NCI-H2107 treated with DMSO at 0.1 percent for 48 hours (cell line): ENCODE measurements at regions not wholly inside any gene's neighbourhood (a gene's known extent, or its start where the extent isn't known, plus 50 kb on each side); places are given as distances from the start of the nearest gene placed in this dataset.

Source experiments
- DNase-seq: peaks from one replicate; lab custom pipeline; 2025; ENCODE audit not compliant: unreplicated experiment; lab: John Stamatoyannopoulos, UW

GRCh38 chr20:60497298-60498035 is 539.2 kb downstream of the CDH26 start:
- DNase-seq, result no peak

GRCh38 chr20:60500038-60500701 is 541.9 kb downstream of the CDH26 start:
- no peak for DNase-seq

DNA sequence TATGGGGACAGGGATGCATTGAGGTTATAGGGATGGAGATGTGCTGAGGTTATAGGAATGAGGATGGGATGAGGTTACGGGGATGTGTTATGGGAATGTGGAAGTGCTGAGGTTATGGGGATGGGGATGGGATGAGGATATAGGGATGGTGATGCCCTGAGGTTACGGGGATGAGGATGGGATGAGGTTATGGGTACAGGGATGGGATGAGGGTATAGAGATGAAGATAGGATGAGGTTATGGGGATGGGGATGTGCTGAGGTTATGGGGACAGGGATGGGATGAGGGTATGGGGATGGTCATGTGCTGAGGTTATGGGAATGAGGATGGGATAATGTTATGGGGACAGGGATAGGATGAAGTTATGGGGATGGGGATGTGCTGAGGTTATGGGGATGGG is 542.8 kb downstream of the CDH26 start:
- DNase-seq, result no peak

DNA sequence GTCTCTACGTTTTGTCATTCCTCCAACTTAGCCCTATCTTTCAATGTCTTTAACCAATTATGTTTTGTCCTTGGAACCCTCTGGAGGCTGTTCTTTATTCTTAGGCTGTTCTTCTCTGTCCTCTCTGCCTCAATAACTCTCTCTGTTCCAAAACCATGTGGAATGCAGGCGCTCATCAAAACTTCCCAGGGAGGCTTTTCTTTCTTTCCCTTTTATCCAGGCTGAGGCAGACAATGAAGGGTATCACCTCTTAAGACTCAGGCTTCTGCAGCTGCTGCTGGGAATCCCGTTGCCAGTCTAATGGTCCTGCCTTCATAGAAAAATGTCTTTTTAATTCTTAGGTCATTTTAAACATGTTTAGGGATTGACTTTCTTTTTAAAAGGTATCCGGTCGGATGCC is 544.7 kb downstream of the CDH26 start:
- no peak for DNase-seq

GRCh38 chr20:60505423-60505822 is 547.2 kb downstream of the CDH26 start:
- DNase-seq, result no peak

DNA sequence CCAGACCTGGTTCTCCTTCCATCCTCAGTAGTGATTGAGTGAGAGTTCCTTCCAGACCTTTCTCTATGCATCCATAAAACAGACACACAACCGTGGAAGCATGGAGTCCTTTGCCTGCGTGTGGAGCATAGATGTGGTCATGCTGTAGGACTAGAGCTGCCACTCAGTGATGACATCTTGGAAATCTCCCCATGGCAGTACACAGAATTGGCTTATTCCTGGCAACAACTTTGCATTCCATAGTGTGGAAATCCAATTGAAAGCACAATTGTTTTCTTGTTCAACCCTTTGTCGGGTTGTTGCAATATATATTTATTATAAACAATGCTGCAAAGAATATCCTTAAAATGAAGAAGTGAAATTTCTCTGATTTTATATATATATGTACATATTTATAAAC is 547.8 kb downstream of the CDH26 start:
- no peak for DNase-seq

- DNase-seq, result no peak
These were observed 549.0 kb downstream of the CDH26 start for GRCh38 chr20:60507087-60507694.

DNA sequence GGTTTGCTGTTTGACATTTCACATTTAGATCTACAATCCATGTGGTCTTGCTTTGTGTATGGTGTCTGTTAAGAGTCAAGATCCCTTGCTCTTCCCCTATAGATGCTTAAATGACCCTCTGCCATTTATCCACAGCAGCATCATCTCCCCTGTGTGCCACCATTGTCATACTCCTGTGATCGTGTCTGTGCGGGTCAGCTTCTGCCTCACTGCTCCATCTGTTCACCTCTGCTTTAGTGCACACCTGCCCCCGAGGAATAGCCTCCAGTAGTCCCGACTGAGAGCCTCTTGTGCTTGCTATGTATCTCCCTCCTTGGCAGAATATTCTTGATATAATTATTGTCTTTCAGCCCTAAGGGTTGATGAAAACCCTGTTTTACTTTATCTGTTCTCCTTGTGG is 551.2 kb downstream of the CDH26 start:
- no peak for DNase-seq

DNA sequence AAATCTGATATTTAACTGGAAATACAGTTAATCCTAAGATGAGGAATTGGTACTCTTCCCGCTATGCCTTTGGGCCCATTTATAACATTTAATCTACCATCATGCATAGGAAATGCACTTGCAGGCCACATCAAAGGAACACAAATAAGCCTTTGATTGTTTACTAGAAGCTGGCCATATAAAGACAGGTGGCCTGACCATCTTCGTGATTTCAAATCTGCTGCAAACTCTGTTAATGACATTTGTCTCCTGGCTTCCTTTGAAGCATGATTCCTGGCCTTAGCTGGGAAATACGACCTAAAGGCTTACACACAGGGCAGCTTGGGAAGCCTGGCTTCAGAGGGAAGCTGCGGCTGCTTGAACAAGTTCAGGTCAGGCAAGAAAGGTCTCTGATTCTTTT is 552.1 kb downstream of the CDH26 start:
- no peak for DNase-seq

DNA sequence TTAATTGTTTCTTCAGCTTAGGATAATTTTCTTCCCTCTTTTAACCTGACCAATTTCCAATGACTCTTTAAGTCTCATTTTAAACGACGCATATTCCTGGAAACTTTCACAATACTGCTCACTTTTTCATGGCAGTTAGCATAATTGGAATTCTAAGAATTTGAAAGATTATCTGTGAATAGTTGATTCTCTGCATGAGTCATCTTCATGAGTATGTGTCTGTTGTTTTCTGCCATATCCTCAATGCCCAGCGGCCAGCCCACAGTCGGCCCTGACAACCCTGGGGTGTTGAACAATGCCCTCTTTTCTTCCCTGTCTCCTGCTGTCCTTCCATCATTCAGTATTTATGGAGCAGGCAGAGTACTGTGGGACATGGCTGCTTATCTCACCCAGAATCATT is 554.2 kb downstream of the CDH26 start:
- no peak for DNase-seq

GRCh38 chr20:60513141-60513540 is 554.9 kb downstream of the CDH26 start:
- DNase-seq, result no peak

DNA sequence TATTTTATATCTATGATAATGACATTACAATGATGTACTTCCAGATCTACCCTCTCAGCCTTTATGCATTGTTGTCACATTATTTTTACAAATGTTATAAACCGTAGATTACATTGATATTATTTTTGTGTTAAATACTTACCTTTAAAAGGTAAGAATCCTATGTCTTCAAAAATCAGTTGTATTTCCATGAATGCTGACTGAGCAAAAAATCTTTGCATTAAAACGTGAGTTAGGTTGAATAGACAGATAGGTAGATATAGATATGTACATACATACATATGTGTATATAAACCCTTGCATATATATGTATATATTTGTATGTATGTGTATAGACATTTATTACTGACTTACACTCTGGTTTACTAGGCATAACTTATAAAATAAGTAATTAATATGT is 558.2 kb downstream of the CDH26 start:
- DNase-seq, result no peak

DNA sequence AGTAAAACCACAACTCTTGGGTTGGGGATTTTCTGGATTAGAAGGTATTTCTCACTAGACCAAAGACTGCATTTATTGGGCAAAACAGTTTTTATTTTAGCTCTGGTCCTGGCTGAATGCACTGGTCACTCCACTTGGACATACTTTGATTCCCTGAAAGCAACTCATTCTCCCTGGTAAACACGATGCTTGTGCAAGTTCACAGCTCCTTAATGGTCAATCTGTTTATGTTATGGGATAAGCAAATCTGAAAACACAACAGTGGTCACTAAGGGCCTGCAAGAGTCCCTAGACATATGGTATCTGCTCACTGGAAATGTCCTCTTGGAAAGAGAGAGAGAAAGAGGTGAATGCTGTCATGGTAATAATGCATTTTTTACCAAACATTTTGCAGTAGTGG is 559.8 kb downstream of the CDH26 start:
- DNase-seq, result no peak

DNA sequence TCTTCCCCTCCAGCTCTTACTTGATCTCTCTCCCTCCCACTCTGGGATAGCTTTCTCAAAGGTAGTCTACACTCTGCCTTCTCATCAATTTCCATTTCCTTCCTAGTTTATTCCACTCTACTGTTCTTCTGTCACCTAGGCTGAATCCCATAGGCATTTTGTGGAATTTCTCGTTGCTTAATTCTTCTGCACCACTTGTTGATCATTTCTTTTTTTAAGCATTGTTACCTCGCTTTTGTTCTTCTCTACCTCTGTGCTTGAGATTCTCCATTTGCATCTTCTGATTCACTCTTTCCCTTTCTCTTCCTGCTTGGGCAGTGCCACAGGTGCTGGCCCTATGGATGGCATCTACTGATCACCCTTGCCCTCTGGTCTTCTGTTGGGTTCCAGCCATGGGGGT is 567.2 kb downstream of the CDH26 start:
- no peak for DNase-seq

DNA sequence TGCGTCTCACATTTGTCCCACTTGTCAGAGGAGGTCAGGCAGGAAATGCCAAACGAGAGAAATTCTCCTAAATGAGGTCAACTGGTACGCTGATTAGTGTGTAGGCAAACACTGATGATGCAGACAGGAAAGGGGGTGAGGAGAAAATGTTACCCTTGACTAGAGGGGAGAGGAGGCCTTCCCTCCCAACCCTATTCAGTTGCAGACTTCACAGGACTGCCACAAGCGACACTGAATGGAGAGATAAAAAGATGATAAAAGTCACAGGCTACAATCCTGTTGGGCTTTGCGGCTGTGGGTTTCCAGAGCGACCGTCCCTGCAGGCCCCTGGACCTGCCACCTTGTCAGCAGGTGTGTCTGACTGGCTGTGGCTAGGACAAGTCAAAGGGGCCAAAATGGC is 569.4 kb downstream of the CDH26 start:
- DNase-seq, result no peak

GRCh38 chr20:60528141-60528540 is 569.9 kb downstream of the CDH26 start:
- no peak for DNase-seq

DNA sequence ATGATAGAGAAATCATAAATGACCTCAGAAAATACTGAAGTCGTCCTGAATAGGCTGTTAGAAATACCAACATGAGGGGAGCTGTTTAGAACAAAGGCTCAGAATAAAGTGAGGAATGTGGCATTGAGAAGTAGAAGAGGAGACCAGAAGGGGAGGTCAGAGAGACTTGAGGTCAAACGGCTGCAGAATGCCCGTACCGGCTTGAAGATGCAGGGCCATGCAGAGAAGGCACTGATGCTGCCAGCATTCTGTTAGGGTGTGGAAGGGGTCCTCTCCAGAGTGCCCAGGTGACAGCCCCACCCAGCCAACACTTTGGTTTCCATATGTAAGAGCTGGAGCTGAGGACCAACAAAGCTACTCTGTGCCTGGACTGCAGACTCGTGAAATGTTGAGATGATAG is 570.9 kb downstream of the CDH26 start:
- DNase-seq, result no peak

GRCh38 chr20:60535211-60535610 is 577.0 kb downstream of the CDH26 start:
- no peak for DNase-seq

GRCh38 chr20:60540591-60540990 is 582.4 kb downstream of the CDH26 start:
- DNase-seq, result no peak

DNA sequence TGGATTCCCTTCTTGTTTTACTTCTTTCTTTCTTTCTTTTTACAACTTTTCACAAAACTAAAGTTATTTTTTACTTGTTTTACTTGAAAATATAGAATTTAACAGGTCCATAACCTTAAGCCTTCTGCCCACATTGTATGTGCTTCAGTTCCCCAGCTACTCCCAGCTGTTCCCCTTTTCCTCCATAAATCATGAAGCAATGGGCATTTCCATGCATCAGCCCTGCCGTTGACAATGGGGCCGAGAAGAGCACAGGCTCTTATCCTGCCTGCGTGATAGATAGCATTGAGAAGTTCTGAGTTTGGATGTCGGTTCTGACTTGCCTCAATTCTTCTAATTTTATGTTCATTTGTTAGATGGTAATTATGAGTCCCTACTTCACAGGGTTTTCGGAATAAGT is 583.8 kb downstream of the CDH26 start:
- DNase-seq, result no peak

DNA sequence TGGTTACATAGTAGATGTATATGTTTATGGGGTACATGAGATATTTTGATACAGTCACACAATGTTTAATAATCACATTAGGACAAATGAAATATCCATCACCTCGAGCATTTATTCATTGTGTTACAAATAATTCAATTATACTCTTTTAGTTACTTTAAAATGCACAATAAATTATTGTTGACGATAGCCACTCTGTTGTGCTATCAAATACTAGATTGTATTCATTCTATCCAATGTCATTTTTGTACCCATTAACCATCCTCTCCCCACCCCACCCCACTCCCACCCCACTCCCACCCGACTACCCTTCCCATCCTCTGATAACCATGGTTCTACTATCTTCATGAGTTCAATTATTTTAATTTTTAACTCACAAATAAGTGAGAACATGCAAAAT is 585.4 kb downstream of the CDH26 start:
- no peak for DNase-seq

- no peak for DNase-seq
These were observed 594.9 kb downstream of the CDH26 start for GRCh38 chr20:60553095-60553494.

DNA sequence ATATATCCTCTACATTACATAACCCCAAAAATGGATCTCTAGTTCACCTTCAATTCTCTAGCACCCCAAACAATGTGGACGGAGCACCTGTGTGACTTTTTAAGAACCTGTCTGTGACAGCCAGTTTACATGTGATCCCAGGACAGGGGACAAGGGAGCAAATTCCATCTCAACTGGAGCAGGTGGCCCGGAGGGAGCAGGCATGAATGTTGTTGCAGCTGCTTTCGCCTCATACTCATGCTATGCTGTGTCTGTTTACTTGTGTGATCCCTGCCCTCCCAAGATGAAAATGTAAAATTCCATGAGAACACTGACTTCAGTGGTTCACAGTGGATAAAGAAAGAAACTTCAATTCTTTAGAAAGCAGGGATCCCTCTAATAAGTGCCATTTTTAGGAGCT is 600.3 kb downstream of the CDH26 start:
- no peak for DNase-seq
